ENCODE measurements at regions not wholly inside any gene's neighbourhood (a gene's known extent, or its start where the extent isn't known, plus 50 kb on each side); places are given as distances from the start of the nearest gene placed in this dataset.

DNA sequence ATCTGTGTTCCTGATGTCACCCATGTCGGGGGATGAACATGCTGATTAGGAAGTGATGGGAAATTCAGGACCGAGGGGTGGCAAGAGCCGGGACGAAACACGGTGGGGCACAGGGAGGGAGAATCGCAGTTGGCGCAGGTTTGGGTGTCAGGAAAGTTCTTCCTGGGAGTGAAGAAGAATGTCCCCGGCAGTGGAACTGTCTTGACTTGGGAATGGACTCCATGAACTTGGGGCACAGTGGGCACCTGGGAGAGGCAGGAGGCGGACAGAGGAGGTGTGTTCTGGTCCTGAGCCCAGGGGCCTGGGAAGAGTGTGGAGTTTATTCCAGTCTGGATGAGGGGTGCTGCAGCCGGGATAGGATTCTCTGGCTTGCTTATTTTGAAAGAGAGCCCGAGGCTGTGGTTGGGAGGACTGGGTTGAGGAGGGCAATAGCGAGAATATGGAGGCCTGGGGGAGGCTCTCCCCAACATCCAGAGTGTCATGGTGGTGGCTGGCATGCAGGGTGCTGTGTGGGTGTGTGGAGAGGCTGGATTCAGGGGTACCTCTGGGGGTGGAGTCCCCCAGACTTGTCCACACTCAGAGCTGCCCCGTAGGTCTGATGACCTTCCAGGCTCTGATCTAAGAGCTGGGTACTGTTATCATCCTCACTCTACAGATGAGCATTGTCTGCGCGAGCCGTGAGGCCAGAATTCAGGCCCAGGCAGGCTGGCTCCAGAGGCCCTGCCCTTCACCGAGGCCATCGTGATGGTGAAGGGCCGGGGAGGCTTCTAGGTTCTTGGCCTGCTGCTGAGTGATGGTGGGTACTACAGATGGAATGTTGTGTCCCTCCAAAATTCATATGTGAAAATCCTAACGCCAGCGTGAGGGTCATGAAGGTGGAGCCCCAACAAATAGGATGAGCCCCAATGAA lies 274.5 kb upstream of the C1orf174 start:
- POLR2A ChIA-PET = no interaction called here
- Histone ChIP-seq H3K27me3 (ENCODE audit: control insufficient read depth in 2 of 2, insufficient read depth in 2 of 2, low read length in 2 of 2) (no peaks in the 10 kb centered on the region), H3K79me2 (ENCODE audit: control insufficient read depth, insufficient read depth, low read length) (no peaks in the 10 kb centered on the region), H2AFZ (ENCODE audit: low read depth, low read length) (no peak overlapping the region), H3K4me1 (ENCODE audit: control insufficient read depth, extremely low read depth, insufficient read depth, low read length) (no peaks in the 10 kb centered on the region), H3K4me3 (replicated peaks in 1 of 3; ENCODE audit: insufficient read depth in 1 of 3, low read depth in 1 of 3, low read length in 3 of 3) (no peak overlapping the region), H4K20me1 (replicated peaks; ENCODE audit: control insufficient read depth, extremely low read depth, insufficient read depth, low read length) (no peaks in the 10 kb centered on the region), H3K9ac (replicated peaks; ENCODE audit: extremely low read depth, insufficient read depth, low read length) (no peak overlapping the region), H3K9me3 (replicated peaks; ENCODE audit: control insufficient read depth, insufficient read depth, low read length) (peaks cover 7% of the 10 kb centered on the region), H3K9me1 (replicated peaks; ENCODE audit: control insufficient read depth, extremely low read depth, insufficient read depth, low read length) (no peaks in the 10 kb centered on the region), H3K4me2 (ENCODE audit: insufficient read depth, low read length) (no peak overlapping the region), H3K36me3 (ENCODE audit: control insufficient read depth in 2 of 2, extremely low read depth in 1 of 2, insufficient read depth in 2 of 2, low read length in 2 of 2) (no peaks in the 10 kb centered on the region), H3K27ac (ENCODE audit: insufficient read depth, low read depth, low read length) (no peak overlapping the region)
- FAIRE-seq (no peak), DNase-seq (ENCODE audit: low read depth, low spot score) (no peak)
- no peak for TF ChIP-seq EZH2 (IDR thresholded peaks at IDR 0.05; ENCODE audit: borderline replicate concordance, low read depth, low read length, severe bottlenecking)
- no peak for TF ChIP-seq POLR2AphosphoS5 (IDR thresholded peaks at IDR 0.05; ENCODE audit: insufficient read depth, low read depth, low read length)
- TF ChIP-seq JUN (IDR thresholded peaks at IDR 0.05; ENCODE audit: borderline replicate concordance, insufficient read depth, insufficient read length, low read depth) = no peak
- no peak for TF ChIP-seq POLR2A (IDR thresholded peaks at IDR 0.05; ENCODE audit: low read depth, low read length)
- TF ChIP-seq, protein P1, sequence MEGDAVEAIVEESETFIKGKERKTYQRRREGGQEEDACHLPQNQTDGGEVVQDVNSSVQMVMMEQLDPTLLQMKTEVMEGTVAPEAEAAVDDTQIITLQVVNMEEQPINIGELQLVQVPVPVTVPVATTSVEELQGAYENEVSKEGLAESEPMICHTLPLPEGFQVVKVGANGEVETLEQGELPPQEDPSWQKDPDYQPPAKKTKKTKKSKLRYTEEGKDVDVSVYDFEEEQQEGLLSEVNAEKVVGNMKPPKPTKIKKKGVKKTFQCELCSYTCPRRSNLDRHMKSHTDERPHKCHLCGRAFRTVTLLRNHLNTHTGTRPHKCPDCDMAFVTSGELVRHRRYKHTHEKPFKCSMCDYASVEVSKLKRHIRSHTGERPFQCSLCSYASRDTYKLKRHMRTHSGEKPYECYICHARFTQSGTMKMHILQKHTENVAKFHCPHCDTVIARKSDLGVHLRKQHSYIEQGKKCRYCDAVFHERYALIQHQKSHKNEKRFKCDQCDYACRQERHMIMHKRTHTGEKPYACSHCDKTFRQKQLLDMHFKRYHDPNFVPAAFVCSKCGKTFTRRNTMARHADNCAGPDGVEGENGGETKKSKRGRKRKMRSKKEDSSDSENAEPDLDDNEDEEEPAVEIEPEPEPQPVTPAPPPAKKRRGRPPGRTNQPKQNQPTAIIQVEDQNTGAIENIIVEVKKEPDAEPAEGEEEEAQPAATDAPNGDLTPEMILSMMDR (IDR thresholded peaks at IDR 0.05; ENCODE audit: extremely low read depth in 1 of 2, insufficient read depth in 1 of 2, low read depth in 1 of 2, low read length in 2 of 2) = no peak
- no peak for TF ChIP-seq GATA2 (IDR thresholded peaks at IDR 0.05; ENCODE audit: insufficient read depth, insufficient read length, low read depth, low read length)
- no peak for TF ChIP-seq FOS (IDR thresholded peaks at IDR 0.05; ENCODE audit: borderline replicate concordance, insufficient read depth, low read length)
- TF ChIP-seq MYC (IDR thresholded peaks at IDR 0.05; ENCODE audit: low read depth, low read length) = no peak
- TF ChIP-seq, protein P2, sequence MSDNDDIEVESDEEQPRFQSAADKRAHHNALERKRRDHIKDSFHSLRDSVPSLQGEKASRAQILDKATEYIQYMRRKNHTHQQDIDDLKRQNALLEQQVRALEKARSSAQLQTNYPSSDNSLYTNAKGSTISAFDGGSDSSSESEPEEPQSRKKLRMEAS (IDR thresholded peaks at IDR 0.05; ENCODE audit: insufficient read depth, insufficient read length) = no peak
- CTCF ChIA-PET = no interaction called here
- dilution Hi-C loops (cut with MboI; ENCODE audit: extremely low pct_ligation_motif_present, low sequenced_read_pairs) (no loop called here), intact Hi-C loops (cut with micrococcal nuclease) (no loop called here)
- BruUV-seq (replicated peaks) = no TSS peak
